ENCODE measurements at regions not wholly inside any gene's neighbourhood (a gene's known extent, or its start where the extent isn't known, plus 50 kb on each side); places are given as distances from the start of the nearest gene placed in this dataset.

DNA sequence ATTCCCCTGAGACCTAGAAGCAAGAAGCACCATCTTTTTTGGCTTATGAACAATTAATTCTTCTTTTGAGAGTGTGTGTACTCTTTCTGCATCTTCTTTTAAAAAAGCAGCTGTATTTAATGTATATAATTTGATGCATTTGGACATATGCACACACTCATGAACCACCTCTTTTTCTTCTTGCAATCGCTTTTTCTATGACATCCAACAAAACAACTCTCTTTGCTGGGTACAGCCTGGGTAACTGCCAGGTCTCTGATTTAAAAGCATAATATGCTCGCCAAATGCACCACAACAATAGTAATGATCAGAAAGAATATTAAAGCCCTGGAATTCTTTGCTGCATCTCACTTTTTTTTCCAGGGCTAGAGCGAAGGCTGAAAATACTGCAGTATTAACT, 97.3 kb downstream of the HAPSTR1 start:
- no peak for DNase-seq

DNA sequence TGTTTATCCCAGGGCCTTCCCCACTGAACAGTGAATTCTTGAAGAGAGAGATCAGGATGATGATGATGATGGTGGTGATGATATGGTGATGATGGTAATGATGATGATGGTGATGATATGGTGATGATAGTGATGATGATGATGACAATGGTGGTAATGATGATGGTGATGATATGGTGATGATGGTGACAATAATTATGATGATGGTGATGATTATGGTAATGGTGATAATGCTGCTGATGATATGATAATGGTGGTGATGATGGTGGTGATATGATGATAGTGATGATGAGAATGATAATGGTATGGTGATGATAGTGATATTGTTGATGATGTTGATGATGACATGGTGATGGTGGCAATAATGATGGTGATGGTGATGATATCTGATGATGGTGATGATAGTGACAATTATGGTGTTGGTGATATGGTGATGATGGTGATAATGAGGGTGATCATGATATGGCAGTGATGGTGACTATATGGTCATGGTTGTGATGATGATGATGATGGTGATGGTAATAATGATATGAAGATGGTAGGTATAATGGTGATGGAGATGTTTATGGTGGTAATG, 99.9 kb downstream of the HAPSTR1 start:
- DNase-seq = no peak

DNA sequence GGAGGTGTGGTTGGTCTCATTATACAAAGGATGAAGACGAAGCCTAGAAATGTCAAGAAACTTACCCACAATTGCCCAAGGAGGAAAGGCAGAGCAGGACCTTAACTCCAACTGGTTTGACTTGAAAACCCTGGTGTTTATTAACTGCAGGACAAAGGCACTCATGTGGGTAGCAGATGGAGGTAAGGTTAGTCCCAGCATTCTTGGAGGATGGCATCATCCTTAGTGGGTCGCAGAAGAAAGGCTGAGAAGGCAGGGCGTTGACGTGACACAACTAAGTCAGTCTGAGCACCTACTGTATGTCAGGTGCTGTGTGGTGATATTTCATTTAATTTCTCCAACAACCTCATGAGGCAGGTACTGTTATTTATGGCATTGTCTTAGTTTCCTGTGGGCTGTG, 101.3 kb downstream of the HAPSTR1 start:
- no peak for DNase-seq

DNA sequence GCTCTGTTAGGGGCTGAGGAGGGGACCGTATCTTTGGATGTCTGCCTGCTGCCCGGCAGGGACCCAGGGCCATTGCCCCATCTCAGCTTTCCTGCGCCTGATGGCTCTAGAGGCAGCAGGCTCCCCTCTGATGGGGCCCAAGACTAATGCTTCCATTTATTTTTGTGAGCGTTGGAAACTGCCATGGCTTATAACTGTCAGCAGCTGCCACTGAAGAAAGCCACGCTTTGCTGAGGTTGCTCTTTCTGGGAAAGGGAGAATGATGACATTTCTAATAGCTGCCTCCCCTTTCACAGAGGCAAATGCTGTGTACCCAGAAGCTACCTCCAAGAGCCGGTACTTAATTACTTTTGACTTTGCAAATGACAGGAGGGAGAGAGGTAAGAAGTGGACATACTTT, 103.8 kb downstream of the HAPSTR1 start:
- DNase-seq = no peak

DNA sequence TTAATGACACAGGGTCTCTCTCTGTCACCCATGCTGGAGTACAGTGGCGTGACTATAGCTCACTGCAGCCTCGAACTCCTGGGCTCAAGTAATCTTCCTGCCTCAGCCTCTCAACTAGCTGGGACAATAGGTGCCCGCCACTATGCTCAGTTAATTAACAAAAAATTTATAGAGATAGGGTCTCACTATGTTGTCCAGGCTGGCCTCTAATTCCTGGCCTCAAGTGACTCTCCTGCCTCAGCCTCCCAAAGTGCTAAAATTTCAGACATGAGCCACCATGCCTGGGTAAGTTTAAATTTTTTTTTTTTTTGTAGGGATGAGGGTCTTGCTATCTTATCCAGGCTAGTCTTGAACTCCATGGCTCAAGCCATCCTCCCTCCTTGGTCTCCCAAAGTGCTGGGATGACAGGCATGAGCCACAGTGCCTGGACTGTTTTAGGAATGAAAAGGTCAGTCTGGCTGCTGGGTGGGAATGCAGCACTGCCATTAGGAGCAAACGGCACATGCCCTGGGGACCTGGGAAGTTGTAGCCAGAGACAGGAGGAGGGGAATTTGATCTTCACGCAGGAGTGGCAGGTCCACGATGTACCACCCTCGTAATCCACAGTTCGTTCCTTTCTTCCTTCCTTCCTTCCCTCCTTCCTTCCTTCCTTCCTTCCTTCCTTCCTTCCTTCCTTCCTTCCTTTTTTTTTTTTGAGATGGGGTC, 106.7 kb downstream of the HAPSTR1 start:
- no peak for DNase-seq

DNA sequence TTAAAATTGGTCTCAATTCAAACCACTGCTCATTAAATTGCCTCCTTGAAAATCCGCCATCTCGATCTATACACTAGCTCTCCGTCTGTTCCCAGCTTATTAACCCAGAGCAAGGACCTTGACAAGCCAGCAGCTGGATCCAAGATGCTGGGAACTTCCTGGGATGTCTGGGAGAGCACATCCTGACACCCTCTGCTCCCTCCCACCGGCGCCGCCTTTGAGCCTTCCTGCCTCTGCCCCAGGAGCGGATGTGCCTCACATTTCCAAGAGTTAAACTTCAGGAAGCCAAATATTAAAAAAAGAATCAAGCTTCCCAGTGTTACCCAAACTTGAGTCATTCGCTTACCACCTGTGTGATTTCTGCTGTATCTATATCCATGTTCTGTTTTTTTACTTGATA, 107.9 kb downstream of the HAPSTR1 start:
- no peak for DNase-seq

DNA sequence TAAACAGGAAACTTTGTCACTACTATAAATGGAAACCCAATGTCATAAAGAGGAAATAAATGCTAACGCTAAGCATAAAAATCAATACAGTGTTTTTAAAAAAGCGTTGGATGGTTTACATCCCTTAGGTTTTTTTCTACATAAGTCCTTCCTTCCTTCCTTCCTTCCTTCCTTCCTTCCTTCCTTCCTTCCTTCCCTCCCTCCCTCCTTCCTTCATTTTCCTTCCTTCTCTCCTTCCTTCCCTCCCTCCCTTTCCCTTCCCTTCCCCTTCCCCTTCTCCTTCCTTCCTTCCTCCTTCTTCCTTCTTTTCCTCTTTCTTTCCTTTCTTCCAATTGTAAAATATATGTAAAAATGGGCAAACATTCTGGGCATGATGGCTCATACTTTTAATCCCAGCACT, 108.3 kb downstream of the HAPSTR1 start:
- DNase-seq = no peak

DNA sequence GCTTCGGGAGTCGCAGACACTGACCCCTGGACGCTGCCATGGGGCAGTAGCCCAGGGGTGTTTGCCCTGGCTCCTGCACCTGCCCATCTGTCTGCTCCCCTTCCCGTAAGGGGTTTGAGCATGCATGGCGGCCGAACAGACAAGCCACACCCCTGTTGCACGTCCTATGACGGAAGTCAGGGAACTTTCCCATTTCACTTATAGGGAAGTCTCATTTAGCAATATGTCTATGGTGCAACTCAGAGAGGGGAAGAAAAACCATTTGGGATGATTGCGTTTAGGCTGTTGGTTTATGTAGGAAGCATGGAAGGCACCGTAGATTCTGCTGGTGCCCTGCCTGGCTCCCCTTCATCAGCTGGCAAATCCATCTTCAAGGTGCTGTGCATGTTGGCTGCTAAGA, 112.5 kb downstream of the HAPSTR1 start:
- DNase-seq = no peak

DNA sequence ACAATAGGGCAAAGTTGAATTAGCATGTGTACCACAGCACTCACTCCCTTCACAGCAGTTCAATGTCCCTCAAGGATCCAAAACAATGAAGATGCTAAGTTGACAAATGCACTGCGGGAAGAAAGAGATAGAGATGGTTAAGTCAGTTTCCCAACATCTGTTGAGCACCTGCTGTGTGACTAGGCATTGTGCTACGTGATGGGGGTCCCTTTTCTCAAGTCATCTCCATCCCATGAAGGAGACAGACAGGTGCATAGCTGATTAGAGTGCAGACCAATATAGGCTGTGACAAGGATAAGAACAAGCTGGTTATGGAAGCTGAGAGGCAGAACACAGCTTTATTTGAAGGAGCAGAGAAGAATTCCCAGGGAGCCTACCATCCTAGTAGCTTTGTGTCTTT, 114.2 kb downstream of the HAPSTR1 start:
- DNase-seq = no peak

DNA sequence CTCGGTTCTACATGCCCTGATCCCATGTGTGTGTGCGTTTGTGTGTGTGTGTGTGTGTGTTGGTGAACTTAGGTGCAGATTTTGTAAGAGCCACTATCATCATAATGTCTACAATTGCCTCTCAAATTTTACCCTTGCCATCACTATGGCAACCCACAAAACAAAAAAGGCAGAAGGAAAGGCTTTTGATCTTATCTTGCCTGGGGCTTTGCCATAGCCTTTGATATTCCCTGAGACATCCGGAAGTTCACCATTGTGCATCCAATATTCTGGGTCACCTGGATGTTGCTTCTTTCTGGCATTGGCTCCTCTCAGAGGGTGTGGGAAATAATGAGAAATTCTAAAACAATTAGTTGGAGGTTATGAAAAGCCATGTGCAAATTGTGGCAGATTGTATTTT, 114.7 kb downstream of the HAPSTR1 start:
- no peak for DNase-seq

DNA sequence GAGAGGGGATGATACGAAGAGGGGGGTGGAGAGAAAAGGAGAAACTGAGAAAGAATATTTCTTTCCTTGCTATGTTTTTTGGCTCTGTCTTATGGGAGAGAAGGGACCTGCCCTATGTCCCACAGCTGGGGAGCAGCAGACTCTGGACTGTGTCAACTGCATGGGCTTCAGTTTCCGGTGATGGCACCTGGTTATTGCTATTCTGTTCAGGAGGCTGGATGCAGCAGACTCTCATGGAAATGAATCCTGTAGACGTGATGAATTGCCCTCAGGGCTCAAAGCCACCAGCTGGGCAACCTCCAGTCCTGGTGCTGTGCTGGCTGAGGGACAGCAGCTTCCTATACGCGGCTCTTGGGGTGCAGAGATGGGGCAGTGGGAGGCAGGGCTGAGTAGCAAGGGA, 121.2 kb downstream of the HAPSTR1 start:
- DNase-seq = no peak

DNA sequence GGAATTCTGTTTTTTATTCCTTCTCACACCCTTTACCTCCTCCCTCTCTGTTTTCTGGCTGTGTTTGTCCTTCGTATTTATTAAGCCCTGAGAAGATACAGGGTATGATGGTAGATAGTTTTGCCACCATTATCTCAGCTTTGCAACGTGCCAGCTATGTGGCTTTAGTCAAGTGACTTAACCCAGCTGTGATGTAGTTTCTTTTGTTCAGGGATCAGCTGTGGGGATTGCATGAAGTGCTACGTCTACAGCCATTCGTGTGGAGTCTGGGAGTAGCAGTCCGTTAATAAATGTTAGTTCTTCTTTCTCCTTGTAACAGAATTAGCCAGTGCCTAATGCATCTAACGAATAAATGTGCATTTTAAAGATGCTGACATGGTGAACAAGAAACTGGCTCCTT, 128.4 kb downstream of the HAPSTR1 start:
- no peak for DNase-seq

DNA sequence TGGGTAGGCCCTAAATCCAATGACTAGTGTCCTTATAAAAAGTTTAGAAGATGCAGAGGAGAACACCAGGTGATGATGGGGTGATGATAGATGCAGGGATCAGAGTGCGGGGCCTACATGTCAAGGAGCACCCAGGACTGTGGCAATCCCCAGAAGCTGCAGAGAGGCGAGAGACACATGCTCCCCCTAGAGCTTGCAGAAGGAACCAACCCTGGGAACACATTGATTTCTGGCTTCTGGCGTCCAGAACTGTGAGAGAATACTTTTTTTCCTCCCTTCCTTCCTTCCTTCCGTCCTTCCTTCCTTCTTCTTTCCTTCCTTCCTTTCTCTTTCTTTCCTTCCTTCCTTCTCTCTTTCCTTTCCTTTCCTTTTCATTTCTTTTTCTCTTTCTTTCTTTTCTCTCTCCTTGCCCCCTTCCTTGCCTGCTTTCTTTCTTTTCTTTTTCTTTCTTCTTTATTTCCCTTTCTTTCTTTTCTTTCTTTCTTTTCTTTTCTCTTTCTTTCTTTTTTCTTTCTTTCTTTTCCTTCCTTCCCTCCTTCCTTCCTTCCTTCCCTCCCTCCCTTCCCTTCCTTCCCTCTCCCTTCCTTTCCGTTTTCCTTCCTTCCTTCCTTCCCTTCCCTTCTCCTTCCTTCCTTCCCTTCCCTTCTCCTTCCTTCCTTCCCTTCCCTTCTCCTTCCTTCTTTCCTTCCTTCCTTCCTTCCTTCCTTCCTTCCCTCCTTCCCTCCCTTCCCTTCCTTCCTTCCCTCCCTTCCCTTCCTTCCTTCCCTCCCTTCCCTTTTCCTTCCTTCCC, 134.3 kb downstream of the HAPSTR1 start:
- no peak for DNase-seq

DNA sequence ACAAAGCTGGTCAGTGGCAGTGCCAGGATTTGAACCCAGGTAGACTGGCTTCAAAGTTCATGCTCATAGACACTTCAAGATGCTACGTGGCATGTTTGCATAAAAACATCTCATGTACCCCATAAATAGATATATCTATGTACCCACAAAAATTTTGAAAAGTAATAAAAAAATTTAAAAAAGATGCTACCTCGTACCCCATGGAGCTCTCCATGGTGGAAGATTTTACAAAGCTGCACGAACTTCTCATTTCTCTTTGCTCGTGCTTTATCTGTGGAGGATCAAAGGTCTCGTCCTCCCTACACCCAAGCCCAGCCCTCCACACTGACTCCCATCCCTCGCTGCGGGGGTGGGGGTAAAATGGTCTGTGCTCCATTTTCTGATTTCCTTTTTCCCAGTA, 135.5 kb downstream of the HAPSTR1 start:
- DNase-seq = no peak

DNA sequence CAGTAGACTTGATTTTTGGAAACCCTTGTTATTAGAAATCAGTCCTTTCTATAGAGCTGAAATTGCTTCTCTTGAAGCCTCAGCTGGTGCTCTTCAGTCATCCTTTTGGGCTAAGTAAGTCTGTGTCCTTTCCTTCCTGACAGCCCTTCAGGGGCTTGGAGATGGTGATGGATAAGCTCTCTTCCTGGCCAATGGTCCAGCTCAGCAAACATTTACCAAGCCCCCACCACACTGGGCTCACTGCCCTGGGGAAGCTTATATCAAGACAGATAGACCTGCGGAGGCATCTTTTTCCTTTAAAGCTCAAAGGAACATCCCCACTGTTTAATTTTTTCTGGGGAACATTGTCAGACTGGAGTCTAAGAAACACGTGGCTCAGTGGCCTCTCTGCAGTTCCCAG, 139.6 kb downstream of the HAPSTR1 start:
- DNase-seq = no peak

DNA sequence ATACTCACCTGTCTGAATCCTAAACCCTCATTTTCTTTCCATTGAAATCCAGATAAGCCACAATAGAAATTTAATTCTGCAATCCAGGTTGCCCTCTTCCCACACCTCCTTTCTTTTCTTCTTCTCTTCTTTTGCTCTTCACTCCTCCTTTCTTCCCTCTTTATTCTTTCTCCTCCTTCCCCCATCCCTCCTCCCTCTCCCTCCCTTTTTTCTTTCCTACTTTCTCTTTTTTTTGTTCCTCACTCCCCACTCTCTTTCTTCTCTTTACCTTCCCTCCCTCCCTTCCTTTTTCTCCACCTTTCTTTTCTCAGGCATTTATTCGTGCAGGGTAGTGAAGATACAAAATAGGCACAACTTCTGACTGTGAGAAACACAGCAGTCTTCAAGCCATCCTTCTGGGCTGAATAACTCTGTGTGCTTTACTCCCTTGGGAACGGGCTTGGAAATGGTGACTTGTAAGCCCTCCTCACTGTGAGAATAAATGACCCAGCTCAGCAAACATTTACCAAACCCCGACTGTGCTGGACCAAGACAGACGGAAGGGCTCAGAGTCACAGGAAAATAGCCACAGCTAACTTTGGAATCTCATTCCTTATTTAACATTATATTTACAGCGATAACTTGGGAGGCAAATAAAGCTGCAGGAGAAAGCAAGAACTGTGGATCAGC, 140.8 kb downstream of the HAPSTR1 start:
- no peak for DNase-seq

DNA sequence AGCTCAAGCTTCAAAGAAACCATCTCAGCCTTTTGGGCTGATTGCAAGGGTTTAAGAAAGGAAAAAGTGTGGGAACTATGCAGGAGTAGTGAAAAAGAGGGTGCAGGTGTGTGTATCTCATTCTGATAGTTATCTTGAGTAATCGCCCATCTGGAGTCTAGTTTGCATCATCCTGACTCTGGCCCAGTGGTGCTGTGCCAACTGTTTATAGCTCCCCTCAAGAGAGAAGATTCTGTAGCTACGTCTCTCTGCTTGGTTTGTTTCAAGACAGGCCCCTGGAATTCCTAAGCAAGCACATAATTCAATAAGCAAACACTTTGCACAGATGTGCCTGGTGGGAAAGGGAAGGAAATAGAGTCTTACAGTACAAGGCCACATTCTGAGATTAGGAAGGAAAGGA, 144.4 kb downstream of the HAPSTR1 start:
- DNase-seq = no peak

DNA sequence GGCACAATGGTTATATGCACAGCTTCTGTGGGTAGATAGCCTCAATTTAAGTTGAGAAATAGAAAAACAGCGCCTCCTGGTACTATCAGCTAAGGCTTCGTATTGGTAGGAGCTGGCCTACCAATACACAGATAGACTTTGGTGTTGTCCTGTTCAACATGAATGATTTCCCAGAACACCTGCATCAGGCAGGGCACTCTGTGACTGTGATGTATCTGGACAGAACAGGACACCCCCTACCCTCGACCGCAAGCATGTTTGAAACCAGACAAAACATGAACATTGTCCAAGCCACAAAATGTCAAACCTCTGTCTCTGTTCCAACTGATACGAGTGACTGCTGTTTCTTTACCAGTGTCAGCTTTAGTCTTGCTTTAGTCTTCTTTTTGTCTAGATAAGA, 144.9 kb downstream of the HAPSTR1 start:
- DNase-seq = no peak

DNA sequence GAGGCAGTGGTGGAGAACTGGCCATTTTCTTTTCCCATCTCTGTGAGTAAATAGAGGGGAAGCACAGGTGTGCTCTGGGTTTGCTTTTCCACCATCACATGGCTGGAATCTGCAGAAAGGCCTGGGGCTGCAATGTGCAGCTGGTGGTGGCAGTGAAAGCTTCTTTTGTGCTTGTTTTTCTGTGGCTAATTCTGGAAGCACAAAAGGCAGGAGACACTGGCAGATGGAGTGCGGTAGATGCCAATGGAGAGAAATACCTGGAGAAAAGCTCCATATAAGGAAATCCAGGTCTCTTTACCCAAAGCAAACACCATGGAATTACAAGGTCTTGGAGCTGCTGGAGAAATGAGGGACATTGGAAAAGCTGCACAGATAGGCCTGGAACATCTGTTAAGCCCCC, 146.9 kb downstream of the HAPSTR1 start:
- DNase-seq = no peak

DNA sequence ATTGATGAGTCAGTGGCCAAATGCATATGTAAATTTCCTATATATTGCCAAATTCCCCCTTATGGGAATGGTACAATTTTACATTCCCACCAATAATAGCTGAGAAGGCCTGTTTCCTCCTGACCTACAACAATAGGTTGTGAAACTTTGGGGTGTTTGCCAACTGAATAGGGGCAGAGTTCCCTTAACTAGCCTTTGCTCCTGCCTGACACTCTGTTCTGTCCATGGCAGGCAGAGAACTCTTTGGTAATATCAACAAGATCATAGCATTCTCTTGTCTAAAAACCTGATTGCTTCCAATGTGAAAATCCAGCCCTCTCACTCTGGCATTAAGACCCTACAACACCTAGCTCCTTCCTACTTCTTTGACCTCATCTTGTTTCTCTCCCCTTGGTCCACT, 149.7 kb downstream of the HAPSTR1 start:
- DNase-seq = no peak

DNA sequence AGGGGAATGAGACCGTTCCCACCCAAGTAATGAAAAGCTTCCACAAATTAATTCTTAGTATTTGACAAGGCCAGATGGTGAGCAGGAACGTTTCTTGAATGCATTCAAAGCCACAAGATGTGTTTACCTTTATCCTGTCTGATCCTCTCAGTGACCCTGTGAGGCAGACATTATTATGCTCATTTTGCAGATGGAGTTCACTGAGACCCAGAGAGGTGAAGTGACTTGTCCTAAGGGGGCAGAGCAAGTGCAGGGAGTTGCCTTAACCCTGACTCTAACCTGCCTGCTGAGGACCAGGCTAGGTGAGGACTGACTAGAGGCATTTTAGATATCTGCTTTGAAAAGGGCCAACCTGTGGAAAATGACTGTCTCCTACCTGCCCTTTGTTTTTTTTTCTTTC, 156.7 kb downstream of the HAPSTR1 start:
- DNase-seq = no peak

DNA sequence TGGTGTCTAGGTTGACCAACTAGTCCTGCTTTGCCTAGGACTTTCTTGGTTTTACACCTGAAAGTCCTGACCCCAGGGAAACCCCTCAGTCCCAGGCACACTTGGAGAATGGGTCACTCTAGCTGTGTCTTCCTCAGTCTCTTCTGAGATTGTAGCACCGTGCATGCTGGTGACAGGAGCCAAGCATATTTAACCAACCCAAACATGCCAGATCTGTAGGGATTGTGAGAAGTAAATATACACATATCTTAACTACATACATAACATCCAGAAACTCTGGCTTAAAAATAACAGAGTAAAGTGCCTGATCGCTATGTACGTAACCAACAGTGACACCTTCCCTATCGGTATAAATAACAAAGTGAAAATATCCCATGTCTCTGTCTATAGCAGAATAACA, 158.1 kb downstream of the HAPSTR1 start:
- no peak for DNase-seq

DNA sequence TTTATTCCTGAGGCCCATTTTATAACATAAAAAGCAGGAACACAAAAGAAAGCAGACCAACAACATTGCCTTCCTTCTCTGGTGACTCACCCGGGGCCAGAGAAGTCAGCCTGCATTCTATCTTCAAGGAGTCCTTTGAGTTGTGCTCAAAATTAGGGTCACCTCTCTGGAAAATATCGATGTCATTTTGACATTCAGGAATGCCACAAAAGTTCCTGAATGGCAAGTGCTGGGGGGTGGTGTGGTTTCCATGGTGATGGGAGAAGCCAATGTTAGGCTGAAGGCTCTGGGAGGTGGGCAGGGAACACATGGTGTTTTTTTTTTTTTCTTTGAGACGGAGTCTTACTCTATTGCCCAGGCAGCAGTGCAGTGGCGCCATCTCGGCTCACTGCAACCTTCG, 159.6 kb downstream of the HAPSTR1 start:
- DNase-seq = no peak

DNA sequence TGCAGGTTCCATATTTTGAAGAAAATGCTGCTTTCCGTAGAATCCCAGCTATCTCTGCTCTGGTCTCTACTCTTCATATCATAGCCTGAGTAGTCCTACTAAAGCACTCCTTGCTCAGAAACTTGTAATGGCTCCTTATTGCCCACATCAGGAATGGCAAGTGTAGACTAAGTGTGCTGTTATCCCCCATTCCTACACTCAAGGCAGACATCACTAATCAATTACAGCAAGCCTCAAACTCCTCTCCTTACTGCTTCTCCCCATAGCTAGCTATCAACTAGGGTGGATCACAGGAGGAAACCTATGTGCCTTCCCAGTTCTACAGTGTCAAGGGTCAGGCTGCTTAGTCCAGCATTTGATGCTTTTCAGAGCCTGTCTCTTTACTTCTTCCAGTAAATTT, 163.4 kb downstream of the HAPSTR1 start:
- DNase-seq = no peak
